ENCODE measurements at regions not wholly inside any gene's neighbourhood (a gene's known extent, or its start where the extent isn't known, plus 50 kb on each side); places are given as distances from the start of the nearest gene placed in this dataset.

DNA sequence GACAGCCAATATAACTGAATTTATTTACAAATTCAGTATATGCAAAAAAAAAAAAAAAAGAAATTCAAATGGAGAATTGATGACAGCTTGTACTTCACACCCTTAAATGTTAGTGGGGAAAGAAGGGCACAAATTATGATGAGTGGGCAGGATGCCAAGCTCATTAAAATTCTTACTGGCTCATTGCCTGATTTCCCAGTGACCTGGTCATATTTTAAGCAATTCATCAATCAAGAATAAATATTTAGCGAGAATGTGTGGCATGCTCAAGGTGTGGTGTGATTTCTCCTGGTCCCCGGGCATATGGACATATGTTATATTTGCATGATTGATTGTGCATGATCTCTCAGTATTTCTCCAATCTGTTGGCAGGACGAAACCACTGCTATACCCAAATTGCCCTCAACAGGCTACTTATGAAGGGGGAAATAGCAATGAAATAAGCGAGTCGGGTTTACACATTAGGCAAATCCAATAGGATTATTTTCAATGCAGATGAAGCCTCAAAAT, 883.0 kb downstream of the LRRTM4 start:
- peaks cover 2% of the 10 kb centered on the region; the same call in 1 of the 2 replicates for H3K36me3 ChIP-seq (ENCODE audit: insufficient read depth, low read length)
- 0 out of 2 replicates have a peak, but pooled peaks cover 3% of the 10 kb centered on the region for H3K4me1 ChIP-seq (ENCODE audit: insufficient read depth, low read length)
- H3K9ac ChIP-seq (ENCODE audit: low read depth, low read length) = no peak overlapping the region
- no peaks in the 10 kb centered on the region for H3K9me3 ChIP-seq (ENCODE audit: control insufficient read depth, insufficient read depth, low read length)

DNA sequence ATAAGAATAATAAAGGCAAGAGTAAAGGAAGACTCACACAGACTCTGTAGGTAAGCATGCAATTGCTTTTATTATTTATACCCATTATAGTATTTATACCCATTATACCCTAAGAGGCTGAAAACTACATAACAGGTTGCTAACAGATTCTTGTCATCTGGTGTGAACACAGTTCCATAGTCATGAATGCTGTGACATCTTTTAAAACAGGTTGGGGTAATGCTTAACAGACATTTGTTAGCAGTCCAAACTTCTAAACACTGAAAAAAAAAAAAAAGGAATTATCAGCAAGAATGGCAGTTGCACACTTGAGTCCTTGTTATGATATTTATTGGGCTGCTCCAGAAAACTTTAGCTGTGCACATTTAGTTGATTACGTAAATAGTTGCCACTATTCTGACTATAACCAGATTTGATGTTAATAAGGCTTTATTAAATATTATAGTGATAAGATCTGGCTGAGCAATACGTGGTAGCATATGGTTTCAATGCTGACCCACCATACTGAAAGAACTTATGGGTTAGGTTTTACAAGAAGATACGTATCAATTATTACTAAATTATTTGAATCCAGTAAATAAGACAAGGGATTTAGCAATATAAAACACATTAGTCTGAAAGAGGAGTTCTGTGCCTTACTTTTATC, 888.8 kb downstream of the LRRTM4 start:
- Histone ChIP-seq H3K9ac (ENCODE audit: low read depth, low read length) (no peak overlapping the region), H3K36me3 (ENCODE audit: insufficient read depth, low read length) (peaks cover 6% of the 10 kb centered on the region; the same call in 1 of the 2 replicates), H3K4me1 (ENCODE audit: insufficient read depth, low read length) (peaks cover 11% of the 10 kb centered on the region; the same call in 1 of the 2 replicates), H3K9me3 (ENCODE audit: control insufficient read depth, insufficient read depth, low read length) (no peaks in the 10 kb centered on the region)

DNA sequence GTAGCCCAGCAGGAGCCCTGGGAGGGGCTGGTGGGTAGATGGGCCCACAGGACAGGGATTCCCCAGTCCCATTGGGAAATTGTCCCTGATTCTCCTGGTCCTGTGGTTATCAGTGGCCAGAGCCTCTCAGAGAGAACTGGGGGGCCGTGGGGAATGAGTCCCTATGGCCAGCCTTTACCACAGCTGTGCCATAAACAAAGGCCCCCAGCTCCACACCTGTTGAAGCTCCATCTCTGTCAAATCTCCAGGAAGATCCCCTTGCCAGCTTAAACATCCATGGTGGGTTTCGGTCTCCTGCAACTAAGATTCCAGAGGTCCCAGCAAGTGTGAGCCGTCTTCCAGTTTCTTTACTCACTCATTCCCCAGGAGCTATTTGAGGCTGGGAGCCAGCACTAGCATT, 897.1 kb downstream of the LRRTM4 start:
- Histone ChIP-seq H3K36me3 (ENCODE audit: insufficient read depth, low read length) (0 out of 2 replicates have a peak, but pooled peaks cover 6% of the 10 kb centered on the region), H3K4me1 (ENCODE audit: insufficient read depth, low read length) (peaks cover 15% of the 10 kb centered on the region), H3K9me3 (ENCODE audit: control insufficient read depth, insufficient read depth, low read length) (no peaks in the 10 kb centered on the region), H3K9ac (ENCODE audit: low read depth, low read length) (no peak overlapping the region)

DNA sequence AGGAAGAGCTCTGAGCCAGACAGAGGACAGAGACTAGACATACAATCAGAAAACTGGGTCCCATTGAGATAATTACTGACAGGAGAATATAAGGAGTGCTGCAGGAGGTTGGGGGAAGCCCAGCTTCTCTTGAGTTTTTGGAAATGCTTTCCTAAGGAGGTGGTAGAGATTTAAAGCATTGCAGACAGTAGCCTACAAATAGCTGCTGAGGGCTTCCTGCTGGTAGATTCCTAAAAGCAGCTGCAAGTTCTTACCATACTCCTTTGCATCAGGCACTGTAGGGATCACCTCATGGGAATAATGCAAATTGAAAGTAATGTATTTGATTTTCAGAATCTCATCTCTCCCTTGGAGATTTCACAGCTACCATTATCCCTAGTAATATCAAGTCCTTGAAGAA, 902.6 kb upstream of the GCFC2 start:
- no peaks in the 10 kb centered on the region for H3K9me3 ChIP-seq (ENCODE audit: control insufficient read depth, insufficient read depth, low read length)
- H3K4me1 ChIP-seq (ENCODE audit: insufficient read depth, low read length) = peaks cover 28% of the 10 kb centered on the region
- H3K9ac ChIP-seq (ENCODE audit: low read depth, low read length) = no peak overlapping the region
- 0 out of 2 replicates have a peak, but pooled peaks cover 2% of the 10 kb centered on the region for H3K36me3 ChIP-seq (ENCODE audit: insufficient read depth, low read length)

DNA sequence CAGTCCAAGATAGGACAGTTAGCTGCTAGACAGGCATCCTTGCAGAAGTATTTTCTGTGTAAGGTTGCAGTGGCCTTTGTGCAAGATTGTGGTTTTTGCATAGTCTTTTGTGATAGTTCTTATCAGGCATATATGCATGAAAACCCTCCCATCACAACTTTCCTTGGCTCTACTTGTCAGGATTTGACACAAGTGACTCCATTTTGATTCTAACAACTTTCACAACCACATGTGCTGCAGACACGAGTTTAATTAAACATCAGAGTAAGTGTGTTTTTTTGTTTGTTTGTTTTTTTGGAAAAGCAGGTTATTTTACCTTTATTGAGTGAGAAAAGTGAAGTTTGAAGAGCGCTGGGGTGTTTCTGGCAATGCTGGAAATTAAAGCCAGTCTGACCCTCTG, 902.0 kb upstream of the GCFC2 start:
- H3K4me1 ChIP-seq (ENCODE audit: insufficient read depth, low read length) = peaks cover 28% of the 10 kb centered on the region
- H3K9me3 ChIP-seq (ENCODE audit: control insufficient read depth, insufficient read depth, low read length) = no peaks in the 10 kb centered on the region
- no peak overlapping the region for H3K9ac ChIP-seq (ENCODE audit: low read depth, low read length)
- 0 out of 2 replicates have a peak, but pooled peaks cover 2% of the 10 kb centered on the region for H3K36me3 ChIP-seq (ENCODE audit: insufficient read depth, low read length)

GRCh38 chr2:76610451-76610850, 899.7 kb upstream of the GCFC2 start:
- no peaks in the 10 kb centered on the region for H3K9me3 ChIP-seq (ENCODE audit: control insufficient read depth, insufficient read depth, low read length)
- H3K4me1 ChIP-seq (ENCODE audit: insufficient read depth, low read length) = peaks cover 28% of the 10 kb centered on the region
- H3K36me3 ChIP-seq (ENCODE audit: insufficient read depth, low read length) = 0 out of 2 replicates have a peak, but pooled peaks cover 2% of the 10 kb centered on the region

GRCh38 chr2:76599732-76600368, 889.1 kb upstream of the GCFC2 start:
- Histone ChIP-seq H3K36me3 (ENCODE audit: insufficient read depth, low read length) (peaks cover 12% of the 10 kb centered on the region), H3K9me3 (ENCODE audit: control insufficient read depth, insufficient read depth, low read length) (no peaks in the 10 kb centered on the region), H3K9ac (ENCODE audit: low read depth, low read length) (no peak overlapping the region), H3K4me1 (ENCODE audit: insufficient read depth, low read length) (peaks cover 4% of the 10 kb centered on the region; the same call in 1 of the 2 replicates)

More at GRCh38 chr2:76610451-76610850, 899.7 kb upstream of the GCFC2 start:
- no peak overlapping the region for H3K9ac ChIP-seq (ENCODE audit: low read depth, low read length)

- H3K9ac ChIP-seq (ENCODE audit: low read depth, low read length) = no peak overlapping the region
- peaks cover under 1% of the 10 kb centered on the region; the same call in 1 of the 2 replicates for H3K9me3 ChIP-seq (ENCODE audit: control insufficient read depth, insufficient read depth, low read length)
- no peaks in the 10 kb centered on the region; the same call in none of the 2 replicates for H3K36me3 ChIP-seq (ENCODE audit: insufficient read depth, low read length)
- H3K4me1 ChIP-seq (ENCODE audit: insufficient read depth, low read length) = no peaks in the 10 kb centered on the region
Measured at GRCh38 chr2:76584474-76584873, 873.8 kb upstream of the GCFC2 start.

GRCh38 chr2:76579911-76580310, 869.2 kb upstream of the GCFC2 start:
- Histone ChIP-seq H3K4me1 (ENCODE audit: insufficient read depth, low read length) (no peaks in the 10 kb centered on the region), H3K9me3 (ENCODE audit: control insufficient read depth, insufficient read depth, low read length) (no peaks in the 10 kb centered on the region), H3K9ac (ENCODE audit: low read depth, low read length) (peak overlapping the region; percentile 85), H3K36me3 (ENCODE audit: insufficient read depth, low read length) (no peaks in the 10 kb centered on the region)

DNA sequence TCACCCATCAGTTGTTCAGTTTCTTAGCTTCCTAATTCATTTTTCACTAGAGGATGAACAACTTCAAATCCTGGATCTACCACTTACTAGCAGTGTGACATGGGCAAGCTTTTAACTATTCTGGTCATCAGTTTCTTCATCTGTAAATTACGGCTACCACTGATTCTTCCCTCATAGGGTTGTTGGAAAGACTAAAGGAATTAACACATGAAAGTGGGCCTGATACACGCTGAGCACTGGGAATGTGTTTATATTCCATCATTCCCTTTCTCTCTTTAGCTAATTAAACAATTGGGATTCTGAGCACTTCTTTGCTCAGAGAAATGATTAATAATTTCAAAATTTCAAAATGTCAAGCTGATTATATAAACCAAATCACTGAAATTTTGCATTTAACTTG, 862.3 kb upstream of the GCFC2 start:
- no peak overlapping the region for H3K9ac ChIP-seq (ENCODE audit: low read depth, low read length)
- H3K36me3 ChIP-seq (ENCODE audit: insufficient read depth, low read length) = no peaks in the 10 kb centered on the region
- no peaks in the 10 kb centered on the region for H3K9me3 ChIP-seq (ENCODE audit: control insufficient read depth, insufficient read depth, low read length)
- H3K4me1 ChIP-seq (ENCODE audit: insufficient read depth, low read length) = peaks cover 31% of the 10 kb centered on the region

GRCh38 chr2:76569819-76570218, 859.1 kb upstream of the GCFC2 start:
- H3K9ac ChIP-seq (ENCODE audit: low read depth, low read length) = no peak overlapping the region

GRCh38 chr2:76567478-76567877, 856.8 kb upstream of the GCFC2 start:
- Histone ChIP-seq H3K9ac (ENCODE audit: low read depth, low read length) (no peak overlapping the region), H3K9me3 (ENCODE audit: control insufficient read depth, insufficient read depth, low read length) (peaks cover 4% of the 10 kb centered on the region; the same call in 1 of the 2 replicates), H3K4me1 (ENCODE audit: insufficient read depth, low read length) (peaks cover 26% of the 10 kb centered on the region), H3K36me3 (ENCODE audit: insufficient read depth, low read length) (no peaks in the 10 kb centered on the region)

More at GRCh38 chr2:76569819-76570218, 859.1 kb upstream of the GCFC2 start:
- peaks cover 31% of the 10 kb centered on the region for H3K4me1 ChIP-seq (ENCODE audit: insufficient read depth, low read length)
- no peaks in the 10 kb centered on the region for H3K36me3 ChIP-seq (ENCODE audit: insufficient read depth, low read length)
- peaks cover 4% of the 10 kb centered on the region; the same call in 1 of the 2 replicates for H3K9me3 ChIP-seq (ENCODE audit: control insufficient read depth, insufficient read depth, low read length)

- peaks cover 4% of the 10 kb centered on the region; the same call in 1 of the 2 replicates for H3K9me3 ChIP-seq (ENCODE audit: control insufficient read depth, insufficient read depth, low read length)
- peaks cover under 1% of the 10 kb centered on the region; the same call in 1 of the 2 replicates for H3K4me1 ChIP-seq (ENCODE audit: insufficient read depth, low read length)
- H3K36me3 ChIP-seq (ENCODE audit: insufficient read depth, low read length) = no peaks in the 10 kb centered on the region
- H3K9ac ChIP-seq (ENCODE audit: low read depth, low read length) = no peak overlapping the region
Measured at GRCh38 chr2:76564734-76565133, 854.0 kb upstream of the GCFC2 start.

DNA sequence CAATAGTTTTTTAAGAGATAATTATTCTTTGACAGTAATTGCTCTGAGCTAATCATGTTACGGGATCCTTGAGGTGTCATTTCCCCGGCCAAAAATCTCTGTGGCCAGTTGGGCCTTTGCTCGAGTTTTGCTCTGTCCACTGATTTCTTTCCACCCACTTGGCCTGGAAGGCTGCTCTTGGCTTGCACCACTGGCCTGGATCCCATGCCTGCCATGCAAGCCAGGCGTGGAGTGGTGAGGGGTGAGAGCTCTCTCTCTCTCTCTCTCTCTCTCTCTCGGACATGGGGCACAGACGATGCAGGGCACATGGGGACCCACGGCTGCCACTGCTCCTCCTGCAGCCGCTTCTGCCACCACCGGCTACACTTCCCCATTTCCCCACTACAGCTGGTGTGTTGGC, 853.0 kb upstream of the GCFC2 start:
- no peaks in the 10 kb centered on the region for H3K36me3 ChIP-seq (ENCODE audit: insufficient read depth, low read length)
- H3K4me1 ChIP-seq (ENCODE audit: insufficient read depth, low read length) = no peaks in the 10 kb centered on the region
- no peak overlapping the region for H3K9ac ChIP-seq (ENCODE audit: low read depth, low read length)
- peaks cover 4% of the 10 kb centered on the region; the same call in 1 of the 2 replicates for H3K9me3 ChIP-seq (ENCODE audit: control insufficient read depth, insufficient read depth, low read length)

DNA sequence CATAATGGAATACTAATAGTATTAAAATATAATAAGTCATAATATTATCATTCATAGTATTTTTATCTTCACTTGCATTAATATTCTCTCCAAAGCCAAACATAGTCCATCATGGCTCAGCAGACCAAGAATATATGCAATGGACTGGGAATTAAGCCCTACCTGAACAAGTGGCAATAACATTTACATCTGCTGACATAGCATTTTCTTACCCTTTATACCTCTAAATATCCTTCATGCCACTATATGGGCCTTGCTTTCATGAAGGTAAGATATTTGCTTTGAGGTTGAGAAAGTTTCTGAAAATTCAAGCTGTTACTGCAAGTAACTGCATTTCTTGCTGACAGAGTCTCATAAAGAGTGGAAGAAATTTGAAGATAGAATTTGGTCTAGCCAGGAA, 847.4 kb upstream of the GCFC2 start:
- no peak overlapping the region for H3K9ac ChIP-seq (ENCODE audit: low read depth, low read length)
- no peaks in the 10 kb centered on the region for H3K9me3 ChIP-seq (ENCODE audit: control insufficient read depth, insufficient read depth, low read length)
- no peaks in the 10 kb centered on the region for H3K4me1 ChIP-seq (ENCODE audit: insufficient read depth, low read length)
- no peaks in the 10 kb centered on the region for H3K36me3 ChIP-seq (ENCODE audit: insufficient read depth, low read length)

All from ES-I3 (cell line).